Retinal pigment epithelial cell (primary cell): ENCODE measurements at regions not wholly inside any gene's neighbourhood (a gene's known extent, or its start where the extent isn't known, plus 50 kb on each side); places are given as distances from the start of the nearest gene placed in this dataset.

Source experiments
- DNase-seq: peaks from one replicate; pipeline ENCODE4 v3.0.0-alpha.2; 2010; ENCODE audit warnings: low read depth
- H3K4me3 ChIP-seq: 2 replicates; pipeline ENCODE4 v1.5.1; 2011; ENCODE audit warnings: mild to moderate bottlenecking, low read length, control low read depth, moderate library complexity
- CTCF ChIP-seq: conservative IDR thresholded peaks from 2 replicates; pipeline ENCODE4 v1.5.1; 2011; ENCODE audit warnings: low read depth, low read length, control low read depth, inconsistent platforms

DNA sequence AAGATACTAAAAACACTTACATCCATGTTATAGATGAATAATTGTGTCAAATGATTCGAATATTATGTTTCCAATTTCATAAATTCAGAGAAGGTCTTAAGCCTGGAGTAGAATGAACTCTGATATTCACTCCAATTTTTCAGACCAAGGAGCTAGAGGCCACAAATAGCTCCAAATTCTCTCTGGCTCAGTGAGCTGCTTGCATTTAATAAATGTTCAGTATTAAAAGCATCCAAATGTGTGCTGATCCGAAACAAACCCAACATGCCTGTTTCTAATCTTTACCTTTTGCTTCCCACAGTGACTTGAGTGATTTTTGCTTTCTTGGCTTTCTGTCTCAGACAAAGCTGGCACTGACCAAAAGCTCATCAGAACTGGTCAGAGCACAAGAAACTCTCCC is 291.4 kb downstream of the CCDC85A start:
- no peak for TF ChIP-seq CTCF
- DNase-seq = no peak
- no peak overlapping the region for H3K4me3 ChIP-seq

- no peak for TF ChIP-seq CTCF
- no peak for DNase-seq
Measured at GRCh38 chr2:56476509-56477071, 292.8 kb downstream of the CCDC85A start.

GRCh38 chr2:56478027-56478426 is 294.2 kb downstream of the CCDC85A start:
- DNase-seq = no peak
- no peak overlapping the region for H3K4me3 ChIP-seq
- no peak for TF ChIP-seq CTCF

More at GRCh38 chr2:56476509-56477071, 292.8 kb downstream of the CCDC85A start:
- no peak overlapping the region for H3K4me3 ChIP-seq

GRCh38 chr2:56483081-56483480 is 299.3 kb downstream of the CCDC85A start:
- no peak for TF ChIP-seq CTCF
- peak; percentile 52 for DNase-seq
- no peak overlapping the region for H3K4me3 ChIP-seq

- no peak for TF ChIP-seq CTCF
- DNase-seq = no peak
- H3K4me3 ChIP-seq = no peak overlapping the region
Measured at GRCh38 chr2:56484906-56485305, 301.1 kb downstream of the CCDC85A start.

DNA sequence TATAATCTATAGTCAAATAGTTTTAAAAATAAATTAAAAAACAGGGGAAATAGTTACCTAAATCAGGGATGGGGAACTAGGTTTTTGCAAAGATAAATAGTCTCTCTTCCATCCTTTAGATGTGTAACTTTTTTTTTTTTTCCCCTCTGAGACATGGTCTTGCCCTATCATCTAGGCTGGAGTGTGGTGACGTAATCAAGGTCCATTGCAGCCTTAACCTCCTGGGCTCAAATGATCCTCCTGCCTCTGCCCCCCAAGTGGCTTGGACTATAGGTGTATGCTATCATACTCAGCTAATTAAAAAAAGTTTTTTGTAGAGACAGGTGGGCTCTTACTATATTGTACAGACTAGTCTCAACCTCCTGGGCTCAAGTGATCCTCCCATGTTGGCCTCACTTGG is 316.5 kb downstream of the CCDC85A start:
- TF ChIP-seq CTCF = no peak
- no peak overlapping the region for H3K4me3 ChIP-seq
- no peak for DNase-seq

DNA sequence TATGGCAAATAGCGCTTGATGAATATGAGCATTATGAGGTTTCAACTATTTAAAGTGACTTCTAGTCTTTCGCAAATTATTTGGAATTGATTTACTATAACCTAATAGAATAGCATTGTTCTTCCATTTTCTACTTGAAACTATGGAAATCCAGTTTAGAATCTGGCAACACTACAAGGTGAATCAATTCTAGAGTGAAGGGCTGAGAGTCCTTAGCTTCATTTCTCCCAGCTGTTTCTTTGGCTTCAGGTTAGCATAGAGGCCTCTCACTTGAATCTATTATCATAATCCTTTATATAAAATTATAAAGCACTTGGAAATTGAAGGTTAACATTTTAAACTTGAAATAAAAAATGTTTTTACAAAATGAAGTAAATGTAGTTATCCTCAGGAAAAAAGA is 318.8 kb downstream of the CCDC85A start:
- H3K4me3 ChIP-seq = no peak overlapping the region
- no peak for DNase-seq
- no peak for TF ChIP-seq CTCF
